Prostate gland (tissue), 2 donors: ENCODE measurements at regions not wholly inside any gene's neighbourhood (a gene's known extent, or its start where the extent isn't known, plus 50 kb on each side); places are given as distances from the start of the nearest gene placed in this dataset.

Experiments used
- POLR2A ChIP-seq: fragments of 450-650 bp; IDR thresholded peaks from one replicate; pipeline ENCODE4 v1.6.1; 2016; ENCODE audit warnings: antibody characterized with exemption, mild to moderate bottlenecking
- POLR2AphosphoS5 ChIP-seq: sonication (generic); formaldehyde crosslinking; IDR thresholded peaks from one replicate; pipeline ENCODE4 v1.6.1; 2017; ENCODE audit warnings: antibody characterized with exemption
- TF ChIP-seq, protein P1 (sequence below), 4 experiments: fragments of 200-600 bp in 2 of 4; fragments of 450-650 bp in 2 of 4; sonication (generic) in 2 of 4; IDR thresholded peaks; 1 replicate in 3 of 4; 2 replicates in 1 of 4; pipeline ENCODE4 v1.5.1; 2016 to 2019; ENCODE audit warnings: antibody characterized with exemption in 4 of 4, mild to moderate bottlenecking in 2 of 4, moderate library complexity in 2 of 4

DNA sequence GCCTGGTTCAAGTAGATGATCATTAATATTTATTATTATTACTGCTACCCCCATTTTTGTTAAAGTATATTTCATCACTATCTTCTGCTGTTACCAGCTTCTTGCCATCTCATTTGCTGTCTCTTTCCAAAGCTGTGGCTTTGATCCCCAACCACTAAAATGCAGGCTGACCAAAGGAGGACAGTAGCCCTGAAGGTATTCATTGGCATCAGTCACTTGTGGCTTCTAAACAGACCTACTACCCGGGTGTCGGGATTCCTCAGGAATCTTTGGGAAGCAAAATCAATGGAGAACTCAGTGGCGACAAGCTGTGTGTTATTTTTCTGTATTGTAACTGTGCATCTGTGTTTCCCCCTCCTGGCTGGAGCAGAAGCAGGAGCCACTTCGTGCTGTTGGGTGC is 379.2 kb upstream of the ERCC4 start:
- TF ChIP-seq POLR2A, result no peak
- TF ChIP-seq, protein P1, sequence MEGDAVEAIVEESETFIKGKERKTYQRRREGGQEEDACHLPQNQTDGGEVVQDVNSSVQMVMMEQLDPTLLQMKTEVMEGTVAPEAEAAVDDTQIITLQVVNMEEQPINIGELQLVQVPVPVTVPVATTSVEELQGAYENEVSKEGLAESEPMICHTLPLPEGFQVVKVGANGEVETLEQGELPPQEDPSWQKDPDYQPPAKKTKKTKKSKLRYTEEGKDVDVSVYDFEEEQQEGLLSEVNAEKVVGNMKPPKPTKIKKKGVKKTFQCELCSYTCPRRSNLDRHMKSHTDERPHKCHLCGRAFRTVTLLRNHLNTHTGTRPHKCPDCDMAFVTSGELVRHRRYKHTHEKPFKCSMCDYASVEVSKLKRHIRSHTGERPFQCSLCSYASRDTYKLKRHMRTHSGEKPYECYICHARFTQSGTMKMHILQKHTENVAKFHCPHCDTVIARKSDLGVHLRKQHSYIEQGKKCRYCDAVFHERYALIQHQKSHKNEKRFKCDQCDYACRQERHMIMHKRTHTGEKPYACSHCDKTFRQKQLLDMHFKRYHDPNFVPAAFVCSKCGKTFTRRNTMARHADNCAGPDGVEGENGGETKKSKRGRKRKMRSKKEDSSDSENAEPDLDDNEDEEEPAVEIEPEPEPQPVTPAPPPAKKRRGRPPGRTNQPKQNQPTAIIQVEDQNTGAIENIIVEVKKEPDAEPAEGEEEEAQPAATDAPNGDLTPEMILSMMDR (IDR thresholded peaks at IDR 0.05), result no peak
- no peak for TF ChIP-seq POLR2AphosphoS5
